ENCODE measurements at regions not wholly inside any gene's neighbourhood (a gene's known extent, or its start where the extent isn't known, plus 50 kb on each side); places are given as distances from the start of the nearest gene placed in this dataset.
A peak's percentile ranks its signal among the peaks of the same experiment; 100 is the strongest.

- no peak for DNase-seq (ENCODE audit: low read depth, low spot score)
- TF ChIP-seq, protein P1, sequence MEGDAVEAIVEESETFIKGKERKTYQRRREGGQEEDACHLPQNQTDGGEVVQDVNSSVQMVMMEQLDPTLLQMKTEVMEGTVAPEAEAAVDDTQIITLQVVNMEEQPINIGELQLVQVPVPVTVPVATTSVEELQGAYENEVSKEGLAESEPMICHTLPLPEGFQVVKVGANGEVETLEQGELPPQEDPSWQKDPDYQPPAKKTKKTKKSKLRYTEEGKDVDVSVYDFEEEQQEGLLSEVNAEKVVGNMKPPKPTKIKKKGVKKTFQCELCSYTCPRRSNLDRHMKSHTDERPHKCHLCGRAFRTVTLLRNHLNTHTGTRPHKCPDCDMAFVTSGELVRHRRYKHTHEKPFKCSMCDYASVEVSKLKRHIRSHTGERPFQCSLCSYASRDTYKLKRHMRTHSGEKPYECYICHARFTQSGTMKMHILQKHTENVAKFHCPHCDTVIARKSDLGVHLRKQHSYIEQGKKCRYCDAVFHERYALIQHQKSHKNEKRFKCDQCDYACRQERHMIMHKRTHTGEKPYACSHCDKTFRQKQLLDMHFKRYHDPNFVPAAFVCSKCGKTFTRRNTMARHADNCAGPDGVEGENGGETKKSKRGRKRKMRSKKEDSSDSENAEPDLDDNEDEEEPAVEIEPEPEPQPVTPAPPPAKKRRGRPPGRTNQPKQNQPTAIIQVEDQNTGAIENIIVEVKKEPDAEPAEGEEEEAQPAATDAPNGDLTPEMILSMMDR (IDR thresholded peaks at IDR 0.05; ENCODE audit: low read depth, low read length): no peak
- H3K4me3 ChIP-seq (ENCODE audit: low read depth, low read length): no peak overlapping the region
- in situ Hi-C loops (cut with HindIII; ENCODE audit: low sequenced_read_pairs): no loop called here
Observed at GRCh38 chr14:44662250-44662891, 155.3 kb upstream of the FSCB start.

- no peak for DNase-seq (ENCODE audit: low read depth, low spot score)
- no peak overlapping the region for H3K4me3 ChIP-seq (ENCODE audit: low read depth, low read length)
- in situ Hi-C loops (cut with HindIII; ENCODE audit: low sequenced_read_pairs): no loop called here
- TF ChIP-seq, protein P1 (IDR thresholded peaks at IDR 0.05; ENCODE audit: low read depth, low read length): no peak
Observed at GRCh38 chr14:44658389-44658696, 151.3 kb upstream of the FSCB start.

DNA sequence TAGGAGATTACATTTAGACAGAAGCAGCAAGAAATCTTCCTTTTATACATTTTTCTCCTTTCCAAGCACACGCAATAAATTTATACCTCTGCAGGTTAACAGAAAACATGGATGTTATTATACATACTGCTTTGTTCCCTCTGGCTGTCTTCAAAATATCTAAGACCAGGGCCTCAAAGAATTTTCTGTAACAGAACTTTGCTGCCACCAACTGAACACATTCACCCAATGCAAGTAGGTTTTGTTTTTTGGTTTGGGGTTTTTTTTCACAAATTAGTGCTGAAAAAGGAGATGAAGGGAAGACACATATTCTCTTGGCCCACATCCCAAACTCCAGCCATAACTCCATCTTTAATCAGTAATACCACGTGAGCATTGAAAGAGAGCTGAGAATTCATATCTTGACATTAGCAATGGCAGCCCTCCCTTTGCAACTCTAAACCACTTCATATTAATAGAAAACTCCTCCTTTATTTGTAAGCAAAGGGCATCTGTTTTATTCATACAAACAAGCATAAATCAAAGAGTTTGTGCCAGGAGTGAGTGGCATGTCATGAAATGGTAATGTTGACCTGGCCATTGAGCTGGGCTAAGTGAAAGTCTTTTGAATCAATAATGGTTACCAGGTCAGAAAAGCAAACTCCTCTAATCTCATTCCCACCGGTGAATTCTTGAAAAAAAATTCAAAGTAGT lies 150.8 kb upstream of the FSCB start:
- in situ Hi-C loops (cut with HindIII; ENCODE audit: low sequenced_read_pairs): no loop called here
- no peak overlapping the region for H3K4me3 ChIP-seq (ENCODE audit: low read depth, low read length)
- TF ChIP-seq, protein P1 (IDR thresholded peaks at IDR 0.05; ENCODE audit: low read depth, low read length): no peak
- DNase-seq (ENCODE audit: low read depth, low spot score): peak; percentile 1

DNA sequence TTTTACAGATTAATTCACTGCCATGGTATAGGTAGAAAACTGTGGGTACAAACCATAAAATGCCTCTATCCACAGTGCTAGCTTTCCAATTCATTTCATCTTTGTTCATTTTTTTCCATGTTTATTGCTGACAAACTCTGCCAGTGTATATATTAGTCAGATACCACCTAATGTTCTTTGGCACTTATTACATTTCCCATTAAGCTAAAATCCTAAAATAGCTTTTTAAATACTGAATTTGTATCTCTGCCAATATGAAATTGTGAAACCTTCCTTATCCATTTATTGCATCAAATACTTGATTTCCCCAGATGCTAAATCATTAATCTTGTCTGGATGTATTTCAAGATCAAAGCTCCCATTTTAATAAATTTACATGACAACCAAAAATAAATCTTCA lies 150.1 kb upstream of the FSCB start:
- no peak overlapping the region for H3K4me3 ChIP-seq (ENCODE audit: low read depth, low read length)
- TF ChIP-seq, protein P1 (IDR thresholded peaks at IDR 0.05; ENCODE audit: low read depth, low read length): no peak
- DNase-seq (ENCODE audit: low read depth, low spot score): no peak
- in situ Hi-C loops (cut with HindIII; ENCODE audit: low sequenced_read_pairs): no loop called here

GRCh38 chr14:44654591-44654990 lies 147.5 kb upstream of the FSCB start:
- TF ChIP-seq, protein P1 (IDR thresholded peaks at IDR 0.05; ENCODE audit: low read depth, low read length): no peak
- in situ Hi-C loops (cut with HindIII; ENCODE audit: low sequenced_read_pairs): no loop called here
- no peak for DNase-seq (ENCODE audit: low read depth, low spot score)
- H3K4me3 ChIP-seq (ENCODE audit: low read depth, low read length): no peak overlapping the region

DNA sequence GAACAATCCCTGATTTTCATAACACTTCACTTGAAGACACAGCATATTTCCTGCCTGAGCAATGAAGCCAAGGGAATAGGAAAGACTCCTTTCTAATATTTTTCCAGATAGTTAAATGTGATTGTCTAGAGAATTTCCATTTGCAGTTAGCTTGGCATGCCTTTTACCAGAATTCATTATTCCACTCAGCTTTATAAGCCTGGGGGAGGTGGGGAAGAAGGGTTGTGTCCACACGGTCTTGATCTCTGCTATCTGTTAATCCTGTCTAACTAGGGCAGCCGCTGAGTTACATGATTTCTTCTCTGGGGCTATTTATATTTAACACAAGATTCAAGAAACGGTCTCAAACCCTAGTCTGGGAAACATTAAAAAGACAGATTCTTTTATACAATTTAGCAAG lies 146.6 kb upstream of the FSCB start:
- TF ChIP-seq, protein P1 (IDR thresholded peaks at IDR 0.05; ENCODE audit: low read depth, low read length): no peak
- no peak overlapping the region for H3K4me3 ChIP-seq (ENCODE audit: low read depth, low read length)
- in situ Hi-C loops (cut with HindIII; ENCODE audit: low sequenced_read_pairs): no loop called here
- no peak for DNase-seq (ENCODE audit: low read depth, low spot score)

All from astrocyte of the spinal cord (primary cell).